Panc1 (cell line): ENCODE measurements at regions not wholly inside any gene's neighbourhood (a gene's known extent, or its start where the extent isn't known, plus 50 kb on each side); places are given as distances from the start of the nearest gene placed in this dataset.
A peak's percentile ranks its signal among the peaks of the same experiment; 100 is the strongest.
"Not testable (repeated sequence)": the region's sequence is repeated elsewhere in the genome, so short reads cannot be mapped to it uniquely, and the experiment has no call there.

Experiments
- ATAC-seq: fragments of 200-7000 bp; cut with Tn5 transposase; 2 replicates; pipeline ENCODE4 v1.9.1; 2020; ENCODE audit warnings: mild to moderate bottlenecking, moderate library complexity
- BruUV-seq: library from RNA; stranded (reverse); fragments of 400-500 nt; replicated peaks from 2 replicates; lab custom pipeline; 2021; lab: Mats Ljungman, UMichigan
- CTCF ChIA-PET: fragments of 300-600 bp; sonication (Branson Sonifier 250); formaldehyde crosslinking; loops from one replicate; lab custom pipeline; 2022; ENCODE audit warnings: antibody characterized with exemption; lab: Charles Lee
- POLR2A ChIA-PET: fragments of 300-600 bp; sonication (Branson Sonifier 250); formaldehyde crosslinking; loops from one replicate; lab custom pipeline; 2022; ENCODE audit warnings: antibody characterized with exemption; lab: Charles Lee
- DNase-seq: peaks from one replicate; pipeline ENCODE4 v3.0.0-alpha.2; 2010; ENCODE audit warnings: low read depth, low spot score
- H3K27ac ChIP-seq: 2 replicates; pipeline ENCODE4 v1.5.1; 2011; ENCODE audit warnings: mild to moderate bottlenecking, low read length, inconsistent platforms
- H3K27me3 ChIP-seq: fragments of 200-500 bp; sonication (Bioruptor generic); 2 replicates; pipeline ENCODE4 v1.6.0; 2014; ENCODE audit warnings: low read length, inconsistent platforms; ENCODE audit not compliant: control insufficient read depth, insufficient read depth
- H3K36me3 ChIP-seq: fragments of 200-500 bp; sonication (Bioruptor generic); 2 replicates; pipeline ENCODE4 v1.5.1; 2014; ENCODE audit warnings: inconsistent platforms, mild to moderate bottlenecking, low read length, moderate library complexity; ENCODE audit not compliant: control insufficient read depth, insufficient read depth
- H3K4me1 ChIP-seq: 2 replicates; pipeline ENCODE4 v1.5.1; 2011; ENCODE audit warnings: inconsistent platforms, mild to moderate bottlenecking, low read length, moderate library complexity; ENCODE audit not compliant: control insufficient read depth, insufficient read depth
- H3K4me3 ChIP-seq, 2 experiments: 2 replicates each; pipeline ENCODE4 v1.5.1; 2011 to 2012; ENCODE audit warnings: low read depth in 2 of 2, low read length in 2 of 2, mild to moderate bottlenecking in 2 of 2, inconsistent platforms in 1 of 2, moderate library complexity in 1 of 2
- H3K9me3 ChIP-seq: fragments of 200-500 bp; sonication (Bioruptor generic); 2 replicates; pipeline ENCODE4 v1.5.1; 2014; ENCODE audit warnings: low read depth, mild to moderate bottlenecking, inconsistent platforms, low read length, moderate library complexity; ENCODE audit not compliant: control insufficient read depth, insufficient read depth
- POLR2AphosphoS5 ChIP-seq: IDR thresholded peaks from 2 replicates; pipeline ENCODE4 v1.6.1; 2012; ENCODE audit warnings: mild to moderate bottlenecking, low read depth, low read length, moderate library complexity
- SIN3A ChIP-seq: IDR thresholded peaks from 2 replicates; pipeline ENCODE4 v1.6.1; 2012; ENCODE audit warnings: low read depth, mild to moderate bottlenecking, low read length, moderate library complexity, borderline replicate concordance; ENCODE audit not compliant: insufficient read depth
- TCF7L2 ChIP-seq: IDR thresholded peaks from 2 replicates; pipeline ENCODE4 v1.6.1; 2011; ENCODE audit warnings: mild to moderate bottlenecking, low read depth, low read length, inconsistent platforms
- in situ Hi-C: cut with HindIII; loops from 2 replicates; pipeline ENCODE4 v1.10.0; 2016; ENCODE audit warnings: low sequenced_read_pairs, low pct_unique_long_range_greater_than_20kb
- intact Hi-C: fragments of 100-400 bp; cut with micrococcal nuclease; formaldehyde crosslinking; loops from one replicate; pipeline ENCODE4 v1.10.0; 2022; ENCODE audit not compliant: unreplicated experiment
- TF ChIP-seq, protein P1 (sequence below), 2 experiments: IDR thresholded peaks; 2 replicates each; pipeline ENCODE4 v1.6.1; 2011 to 2012; ENCODE audit warnings: low read depth in 2 of 2, control low read depth in 1 of 2, low read length in 1 of 2, mild to moderate bottlenecking in 1 of 2, moderate library complexity in 1 of 2; ENCODE audit not compliant: insufficient read depth in 1 of 2
- TF ChIP-seq, protein P2 (sequence below): fragments of 450-650 bp; IDR thresholded peaks from 2 replicates; pipeline ENCODE4 v1.5.1; 2017; ENCODE audit warnings: mild to moderate bottlenecking

GRCh38 chr6:85912582-85912981 lies 269.9 kb upstream of the SYNCRIP start:
- CTCF ChIA-PET = no interaction called here
- H3K36me3 ChIP-seq = no peaks in the 10 kb centered on the region

DNA sequence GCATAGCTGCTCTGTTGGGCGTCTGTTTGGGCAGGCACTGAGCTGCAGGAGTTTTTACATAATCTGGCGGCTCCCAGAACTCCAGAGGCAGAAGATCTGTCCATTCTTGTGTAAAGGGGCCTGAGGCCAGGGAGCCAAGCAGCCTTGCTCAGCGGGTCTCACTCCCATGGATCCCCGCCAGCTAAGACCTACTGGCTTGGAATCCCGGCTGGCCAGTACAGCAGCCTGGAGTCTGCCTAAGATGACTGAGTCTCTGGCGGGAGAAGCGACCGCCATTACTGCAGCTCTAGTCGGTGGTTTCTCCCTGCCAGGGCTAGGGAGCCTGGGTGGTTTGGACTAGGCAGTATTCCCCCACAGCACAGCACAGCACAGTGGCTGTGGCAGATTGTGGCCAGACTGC lies 268.4 kb upstream of the SYNCRIP start:
- DNase-seq (no peak), ATAC-seq (peak; percentile 34; the same call in 1 of the 2 replicates)
- ChIA-PET CTCF (no interaction called here), POLR2A (no interaction called here)
- BruUV-seq = no TSS peak
- in situ Hi-C loops (no loop called here), intact Hi-C loops (loop anchor here (10.0 kb wide), 1 partner anchor 146 kb away; no protein-coding TSS in a partner anchor)
- no peaks in the 10 kb centered on the region for H3K27me3 ChIP-seq
- no peaks in the 10 kb centered on the region for H3K36me3 ChIP-seq
- TF ChIP-seq SIN3A (no peak), TCF7L2 (no peak), POLR2AphosphoS5 (no peak)
- TF ChIP-seq, protein P1, sequence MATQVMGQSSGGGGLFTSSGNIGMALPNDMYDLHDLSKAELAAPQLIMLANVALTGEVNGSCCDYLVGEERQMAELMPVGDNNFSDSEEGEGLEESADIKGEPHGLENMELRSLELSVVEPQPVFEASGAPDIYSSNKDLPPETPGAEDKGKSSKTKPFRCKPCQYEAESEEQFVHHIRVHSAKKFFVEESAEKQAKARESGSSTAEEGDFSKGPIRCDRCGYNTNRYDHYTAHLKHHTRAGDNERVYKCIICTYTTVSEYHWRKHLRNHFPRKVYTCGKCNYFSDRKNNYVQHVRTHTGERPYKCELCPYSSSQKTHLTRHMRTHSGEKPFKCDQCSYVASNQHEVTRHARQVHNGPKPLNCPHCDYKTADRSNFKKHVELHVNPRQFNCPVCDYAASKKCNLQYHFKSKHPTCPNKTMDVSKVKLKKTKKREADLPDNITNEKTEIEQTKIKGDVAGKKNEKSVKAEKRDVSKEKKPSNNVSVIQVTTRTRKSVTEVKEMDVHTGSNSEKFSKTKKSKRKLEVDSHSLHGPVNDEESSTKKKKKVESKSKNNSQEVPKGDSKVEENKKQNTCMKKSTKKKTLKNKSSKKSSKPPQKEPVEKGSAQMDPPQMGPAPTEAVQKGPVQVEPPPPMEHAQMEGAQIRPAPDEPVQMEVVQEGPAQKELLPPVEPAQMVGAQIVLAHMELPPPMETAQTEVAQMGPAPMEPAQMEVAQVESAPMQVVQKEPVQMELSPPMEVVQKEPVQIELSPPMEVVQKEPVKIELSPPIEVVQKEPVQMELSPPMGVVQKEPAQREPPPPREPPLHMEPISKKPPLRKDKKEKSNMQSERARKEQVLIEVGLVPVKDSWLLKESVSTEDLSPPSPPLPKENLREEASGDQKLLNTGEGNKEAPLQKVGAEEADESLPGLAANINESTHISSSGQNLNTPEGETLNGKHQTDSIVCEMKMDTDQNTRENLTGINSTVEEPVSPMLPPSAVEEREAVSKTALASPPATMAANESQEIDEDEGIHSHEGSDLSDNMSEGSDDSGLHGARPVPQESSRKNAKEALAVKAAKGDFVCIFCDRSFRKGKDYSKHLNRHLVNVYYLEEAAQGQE (IDR thresholded peaks at IDR 0.05; ENCODE audit: insufficient read depth in 1 of 2, low read depth in 2 of 2, low read length in 1 of 2) = no peak
- TF ChIP-seq, protein P2, sequence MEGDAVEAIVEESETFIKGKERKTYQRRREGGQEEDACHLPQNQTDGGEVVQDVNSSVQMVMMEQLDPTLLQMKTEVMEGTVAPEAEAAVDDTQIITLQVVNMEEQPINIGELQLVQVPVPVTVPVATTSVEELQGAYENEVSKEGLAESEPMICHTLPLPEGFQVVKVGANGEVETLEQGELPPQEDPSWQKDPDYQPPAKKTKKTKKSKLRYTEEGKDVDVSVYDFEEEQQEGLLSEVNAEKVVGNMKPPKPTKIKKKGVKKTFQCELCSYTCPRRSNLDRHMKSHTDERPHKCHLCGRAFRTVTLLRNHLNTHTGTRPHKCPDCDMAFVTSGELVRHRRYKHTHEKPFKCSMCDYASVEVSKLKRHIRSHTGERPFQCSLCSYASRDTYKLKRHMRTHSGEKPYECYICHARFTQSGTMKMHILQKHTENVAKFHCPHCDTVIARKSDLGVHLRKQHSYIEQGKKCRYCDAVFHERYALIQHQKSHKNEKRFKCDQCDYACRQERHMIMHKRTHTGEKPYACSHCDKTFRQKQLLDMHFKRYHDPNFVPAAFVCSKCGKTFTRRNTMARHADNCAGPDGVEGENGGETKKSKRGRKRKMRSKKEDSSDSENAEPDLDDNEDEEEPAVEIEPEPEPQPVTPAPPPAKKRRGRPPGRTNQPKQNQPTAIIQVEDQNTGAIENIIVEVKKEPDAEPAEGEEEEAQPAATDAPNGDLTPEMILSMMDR = no peak
- no peak overlapping the region for H3K4me3 ChIP-seq
- H3K27ac ChIP-seq = no peak overlapping the region
- no peaks in the 10 kb centered on the region for H3K9me3 ChIP-seq
- H3K4me1 ChIP-seq = no peaks in the 10 kb centered on the region

More at GRCh38 chr6:85912582-85912981, 269.9 kb upstream of the SYNCRIP start:
- Histone ChIP-seq H3K27ac (no peak overlapping the region), H3K9me3 (no peaks in the 10 kb centered on the region), H3K4me1 (no peaks in the 10 kb centered on the region), H3K27me3 (no peaks in the 10 kb centered on the region), H3K4me3 (no peak overlapping the region)
- POLR2A ChIA-PET = no interaction called here
- ATAC-seq (no peak), DNase-seq (no peak)
- in situ Hi-C loops = no loop called here
- intact Hi-C loops = loop anchor here (10.0 kb wide), 1 partner anchor 148 kb away; no protein-coding TSS in a partner anchor
- TF ChIP-seq, protein P1 (IDR thresholded peaks at IDR 0.05; ENCODE audit: insufficient read depth in 1 of 2, low read depth in 2 of 2, low read length in 1 of 2) = no peak
- TF ChIP-seq, protein P2 = no peak
- TF ChIP-seq TCF7L2 (no peak), POLR2AphosphoS5 (no peak), SIN3A (no peak)
- BruUV-seq = no TSS peak

GRCh38 chr6:85908120-85908519 lies 265.4 kb upstream of the SYNCRIP start:
- H3K36me3 ChIP-seq, H3K27ac ChIP-seq, H3K4me1 ChIP-seq, CTCF ChIA-PET, H3K4me3 ChIP-seq, BruUV-seq, POLR2A ChIA-PET, H3K9me3 ChIP-seq, in situ Hi-C loops, DNase-seq, ATAC-seq, intact Hi-C loops, H3K27me3 ChIP-seq: not testable (repeated sequence)
